ENCODE measurements at regions not wholly inside any gene's neighbourhood (a gene's known extent, or its start where the extent isn't known, plus 50 kb on each side); places are given as distances from the start of the nearest gene placed in this dataset.
"Not testable (repeated sequence)": the region's sequence is repeated elsewhere in the genome, so short reads cannot be mapped to it uniquely, and the experiment has no call there.

DNA sequence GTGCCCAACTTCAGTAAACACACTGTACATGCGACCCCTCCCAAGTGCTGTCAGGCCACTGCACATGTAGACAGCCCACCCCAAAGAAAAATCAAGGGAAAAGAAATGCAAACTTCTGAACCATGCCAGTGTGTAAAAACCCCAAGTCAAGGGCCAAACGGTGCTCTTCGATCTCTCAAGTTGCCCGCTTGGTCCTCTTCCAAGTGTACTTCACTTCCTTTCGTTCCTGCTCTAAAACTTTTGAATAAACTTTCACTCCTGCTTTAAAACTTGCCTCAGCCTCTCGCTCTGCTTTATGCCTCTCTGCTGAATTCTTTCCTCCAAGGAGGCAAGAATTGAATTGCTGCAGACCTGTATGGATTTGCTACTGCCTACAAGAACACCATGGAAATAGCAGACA lies 600.7 kb downstream of the KCTD12 start:
- TF ChIP-seq CTCF (IDR thresholded peaks at IDR 0.05; ENCODE audit: insufficient read depth, low read length, severe bottlenecking): no peak
- no peak for DNase-seq (ENCODE audit: low read depth)
- H3K27me3 ChIP-seq (ENCODE audit: control insufficient read depth, insufficient read depth, low read length): no peaks in the 10 kb centered on the region
- FAIRE-seq: peak; percentile 79
- no peak overlapping the region for H3K4me3 ChIP-seq (ENCODE audit: low read depth, low read length)
- no peaks in the 10 kb centered on the region for H3K36me3 ChIP-seq (ENCODE audit: control insufficient read depth, insufficient read depth, low read length)

DNA sequence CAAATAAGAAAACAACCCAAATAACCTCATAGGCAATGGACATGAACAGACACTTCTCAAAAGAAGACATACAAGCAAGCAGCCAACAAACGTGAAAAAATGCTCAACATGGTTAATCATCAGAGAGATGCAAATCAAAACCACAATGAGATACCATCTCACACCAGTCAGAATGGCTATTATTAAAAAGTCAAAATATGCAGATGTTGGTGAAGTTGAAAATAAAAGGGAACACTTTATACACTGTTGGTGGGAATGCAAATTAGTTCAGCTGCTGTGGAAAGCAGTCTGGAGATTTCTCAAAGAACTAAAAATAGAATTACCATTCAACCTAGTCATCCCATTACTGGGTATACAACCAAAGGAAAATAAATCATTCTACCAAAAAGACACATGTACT lies 606.4 kb downstream of the KCTD12 start:
- not testable (repeated sequence) for H3K27me3 ChIP-seq (ENCODE audit: control insufficient read depth, insufficient read depth, low read length); FAIRE-seq; H3K36me3 ChIP-seq (ENCODE audit: control insufficient read depth, insufficient read depth, low read length); H3K4me3 ChIP-seq (ENCODE audit: low read depth, low read length)
- peak; percentile 5 for DNase-seq (ENCODE audit: low read depth)

DNA sequence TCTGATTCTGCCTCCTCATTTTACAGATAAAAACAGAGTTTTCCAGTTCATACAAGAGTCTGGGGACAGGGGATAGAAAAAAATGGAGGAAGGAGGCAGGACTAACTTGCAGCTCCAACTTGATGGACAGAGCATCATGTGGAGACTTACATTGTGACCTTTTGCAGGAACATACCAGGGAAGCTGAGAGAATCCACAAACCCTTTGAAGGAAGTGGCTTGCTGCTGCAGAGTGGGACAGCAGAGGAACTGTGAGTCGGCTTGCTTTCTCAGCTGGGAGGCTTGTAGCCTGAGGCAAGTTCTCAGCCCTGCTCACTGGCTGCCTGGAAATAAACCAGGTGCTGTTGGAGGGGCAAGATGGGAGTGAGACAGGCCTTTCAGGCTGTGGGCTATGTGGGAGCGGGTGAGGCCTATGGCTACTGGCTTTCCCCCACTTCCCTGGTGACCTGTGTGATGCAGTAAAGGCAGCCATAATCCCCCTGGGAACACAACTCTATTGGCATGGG lies 614.4 kb downstream of the KCTD12 start:
- no peaks in the 10 kb centered on the region for H3K27me3 ChIP-seq (ENCODE audit: control insufficient read depth, insufficient read depth, low read length)
- DNase-seq (ENCODE audit: low read depth) (peak; percentile 18), FAIRE-seq (no peak)
- no peak for TF ChIP-seq CTCF (IDR thresholded peaks at IDR 0.05; ENCODE audit: insufficient read depth, low read length, severe bottlenecking)
- H3K36me3 ChIP-seq (ENCODE audit: control insufficient read depth, insufficient read depth, low read length): no peaks in the 10 kb centered on the region
- no peak overlapping the region for H3K4me3 ChIP-seq (ENCODE audit: low read depth, low read length)

DNA sequence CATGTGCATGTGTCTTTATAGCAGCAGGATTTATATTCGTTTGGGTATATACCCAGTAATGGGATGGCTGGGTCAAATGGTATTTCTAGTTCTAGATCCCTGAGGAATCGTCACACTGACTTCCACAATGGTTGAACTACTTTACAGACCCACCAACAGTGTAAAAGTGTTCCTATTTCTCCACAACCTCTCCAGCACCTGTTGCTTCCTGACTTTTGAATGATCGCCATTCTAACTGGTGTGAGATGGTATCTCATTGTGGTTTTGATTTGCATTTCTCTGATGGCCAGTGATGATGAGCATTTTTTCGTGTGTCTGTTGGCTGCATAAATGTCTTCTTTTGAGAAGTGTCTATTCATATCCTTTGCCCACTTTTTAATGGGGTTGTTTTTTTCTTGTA lies 617.9 kb downstream of the KCTD12 start:
- FAIRE-seq; H3K36me3 ChIP-seq (ENCODE audit: control insufficient read depth, insufficient read depth, low read length); DNase-seq (ENCODE audit: low read depth); H3K27me3 ChIP-seq (ENCODE audit: control insufficient read depth, insufficient read depth, low read length); H3K4me3 ChIP-seq (ENCODE audit: low read depth, low read length): not testable (repeated sequence)

GRCh38 chr13:76267216-76267615 lies 619.0 kb downstream of the KCTD12 start:
- no peak for TF ChIP-seq CTCF (IDR thresholded peaks at IDR 0.05; ENCODE audit: insufficient read depth, low read length, severe bottlenecking)
- FAIRE-seq: no peak
- no peak for DNase-seq (ENCODE audit: low read depth)

GRCh38 chr13:76266561-76266960 lies 619.6 kb downstream of the KCTD12 start:
- Histone ChIP-seq H3K27me3 (ENCODE audit: control insufficient read depth, insufficient read depth, low read length) (no peaks in the 10 kb centered on the region), H3K4me3 (ENCODE audit: low read depth, low read length) (no peak overlapping the region), H3K36me3 (ENCODE audit: control insufficient read depth, insufficient read depth, low read length) (no peaks in the 10 kb centered on the region)
- no peak for TF ChIP-seq CTCF (IDR thresholded peaks at IDR 0.05; ENCODE audit: insufficient read depth, low read length, severe bottlenecking)
- FAIRE-seq: no peak
- DNase-seq (ENCODE audit: low read depth): peak; percentile 6

More at GRCh38 chr13:76267216-76267615, 619.0 kb downstream of the KCTD12 start:
- H3K27me3 ChIP-seq (ENCODE audit: control insufficient read depth, insufficient read depth, low read length): no peaks in the 10 kb centered on the region
- no peak overlapping the region for H3K4me3 ChIP-seq (ENCODE audit: low read depth, low read length)
- H3K36me3 ChIP-seq (ENCODE audit: control insufficient read depth, insufficient read depth, low read length): no peaks in the 10 kb centered on the region

DNA sequence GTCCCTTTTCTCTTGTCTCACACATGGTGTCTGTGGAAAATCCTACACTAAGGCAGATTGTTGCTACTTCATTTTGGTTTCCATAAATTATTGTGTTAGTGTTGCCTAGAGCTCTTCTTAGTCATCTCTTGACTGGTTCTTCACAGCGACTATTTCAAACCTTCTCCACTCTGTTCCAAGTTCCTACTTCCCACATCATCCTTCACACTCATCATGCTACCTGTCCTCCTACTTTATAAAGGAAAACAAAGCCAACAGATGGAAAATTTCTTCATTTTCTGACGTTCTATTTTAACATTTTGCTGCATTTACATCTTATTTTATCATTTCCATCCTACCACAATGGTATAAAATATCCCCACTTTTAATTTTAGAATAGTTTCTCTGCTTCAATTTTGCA lies 614.1 kb downstream of the LMO7 start:
- TF ChIP-seq CTCF (IDR thresholded peaks at IDR 0.05; ENCODE audit: insufficient read depth, low read length, severe bottlenecking): no peak
- Histone ChIP-seq H3K36me3 (ENCODE audit: control insufficient read depth, insufficient read depth, low read length) (no peaks in the 10 kb centered on the region), H3K4me3 (ENCODE audit: low read depth, low read length) (no peak overlapping the region), H3K27me3 (ENCODE audit: control insufficient read depth, insufficient read depth, low read length) (no peaks in the 10 kb centered on the region)
- DNase-seq (ENCODE audit: low read depth) (no peak), FAIRE-seq (no peak)

All from bronchial epithelial cell (primary cell).